GM21723 (cell line): ENCODE measurements at regions not wholly inside any gene's neighbourhood (a gene's known extent, or its start where the extent isn't known, plus 50 kb on each side); places are given as distances from the start of the nearest gene placed in this dataset.
"Not testable (repeated sequence)": the region's sequence is repeated elsewhere in the genome, so short reads cannot be mapped to it uniquely, and the experiment has no call there.

Source experiments
- ATAC-seq: cut with Tn5 transposase; IDR thresholded peaks from one replicate; pipeline ENCODE4 v1.9.1; 2021; ENCODE audit warnings: mild to moderate bottlenecking, moderate library complexity; ENCODE audit not compliant: unreplicated experiment

GRCh38 chr10:124324856-124325632 lies 93.7 kb downstream of the OAT start:
- no peak for ATAC-seq

- ATAC-seq = no peak
These were observed 94.3 kb downstream of the OAT start for GRCh38 chr10:124324451-124324850.

DNA sequence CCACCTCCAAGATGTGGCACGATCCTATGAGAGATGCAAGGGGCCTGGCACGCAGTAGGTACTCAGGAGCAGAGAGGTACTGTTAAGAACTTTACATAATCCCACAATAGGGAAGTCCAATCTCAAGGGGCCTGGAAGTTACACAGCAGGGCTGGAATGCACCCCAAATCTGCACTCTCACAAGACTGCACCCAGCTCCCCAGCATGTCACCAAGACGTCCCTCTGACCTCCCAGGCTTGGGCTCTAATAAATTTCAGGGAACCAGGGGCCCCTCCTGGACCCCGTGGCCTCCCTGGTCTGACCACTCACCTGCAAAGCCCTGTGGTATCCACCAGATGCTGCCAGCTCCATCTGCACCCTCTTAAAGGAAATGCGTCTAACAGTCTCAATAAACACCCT lies 94.9 kb downstream of the OAT start:
- ATAC-seq = no peak

- ATAC-seq = no peak
These were observed 95.5 kb downstream of the OAT start for GRCh38 chr10:124323111-124323725.

DNA sequence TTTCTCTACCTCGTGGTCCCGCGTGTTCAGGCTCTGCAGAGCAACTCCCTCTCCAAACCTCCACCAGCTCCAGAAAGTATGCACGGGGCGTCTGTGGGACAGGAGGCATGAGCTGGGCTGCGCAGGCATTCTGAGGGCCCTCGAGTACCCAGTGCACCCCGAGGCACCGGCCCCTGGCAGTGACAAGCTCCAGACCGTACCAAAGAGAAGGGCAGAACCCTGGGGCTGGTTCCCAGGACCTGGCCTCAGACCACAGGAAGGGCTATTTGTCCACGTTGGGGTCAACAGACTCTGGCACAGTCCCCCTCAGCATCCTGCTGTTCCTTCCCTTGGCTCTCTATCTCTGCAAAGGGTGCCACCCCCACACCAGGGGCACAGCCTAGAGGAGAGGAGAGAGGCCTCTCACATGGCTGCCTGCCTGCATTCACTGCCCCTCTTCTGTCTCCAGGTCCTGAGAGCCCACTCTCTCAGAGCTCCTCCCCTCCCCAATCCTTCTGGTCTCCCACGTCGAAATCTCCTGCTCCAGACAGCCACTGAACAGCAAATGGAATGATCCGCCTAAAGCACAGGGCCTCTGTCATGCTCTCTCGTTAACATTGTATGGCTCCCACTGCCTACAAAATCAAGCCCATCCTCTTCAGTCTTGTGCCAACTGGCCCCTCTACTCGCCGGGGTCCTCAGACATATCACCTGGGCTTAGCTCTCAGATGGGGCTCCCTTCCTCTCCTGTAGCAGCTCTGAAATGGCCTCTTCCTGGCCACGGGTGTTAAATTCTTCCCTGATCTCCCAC lies 96.3 kb downstream of the OAT start:
- no peak for ATAC-seq

GRCh38 chr10:124321433-124322089 lies 97.2 kb downstream of the OAT start:
- ATAC-seq = no peak

DNA sequence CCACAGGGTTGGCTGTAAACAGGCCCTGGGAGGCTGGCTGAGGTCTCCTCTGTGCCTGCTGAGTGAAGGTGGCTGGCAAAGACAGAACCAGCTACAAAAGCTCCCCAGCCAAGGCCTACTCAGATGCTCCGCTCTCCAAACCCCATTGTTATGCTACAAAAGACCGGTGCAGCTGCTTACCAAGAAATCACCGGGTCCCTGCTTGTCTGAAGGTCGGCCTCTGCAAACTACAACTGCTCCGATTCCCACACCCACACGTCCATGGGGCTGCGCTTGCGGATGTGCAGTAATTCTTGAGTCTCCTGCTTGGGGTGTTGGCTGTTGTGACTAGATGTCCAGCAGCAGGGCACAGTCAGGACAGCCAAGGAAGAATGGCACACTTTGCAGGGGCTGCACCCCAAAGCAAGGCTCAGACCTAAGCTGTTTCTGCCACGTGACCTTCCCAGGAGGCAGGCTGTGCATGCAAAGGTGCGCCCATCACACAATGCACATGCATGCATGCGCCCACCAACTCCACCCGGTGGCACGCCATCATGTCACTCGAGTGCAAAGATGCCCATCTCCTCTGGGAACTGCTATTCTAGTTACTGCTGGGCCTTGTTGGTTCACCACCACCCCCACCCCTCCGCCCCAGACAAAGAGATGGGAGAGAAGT lies 97.8 kb downstream of the OAT start:
- no peak for ATAC-seq

- no peak for ATAC-seq
These were observed 98.8 kb downstream of the OAT start for GRCh38 chr10:124319926-124320391.

GRCh38 chr10:124319520-124319919 lies 99.2 kb downstream of the OAT start:
- not testable (repeated sequence) for ATAC-seq

GRCh38 chr10:124318811-124319210 lies 99.9 kb downstream of the OAT start:
- no peak for ATAC-seq

DNA sequence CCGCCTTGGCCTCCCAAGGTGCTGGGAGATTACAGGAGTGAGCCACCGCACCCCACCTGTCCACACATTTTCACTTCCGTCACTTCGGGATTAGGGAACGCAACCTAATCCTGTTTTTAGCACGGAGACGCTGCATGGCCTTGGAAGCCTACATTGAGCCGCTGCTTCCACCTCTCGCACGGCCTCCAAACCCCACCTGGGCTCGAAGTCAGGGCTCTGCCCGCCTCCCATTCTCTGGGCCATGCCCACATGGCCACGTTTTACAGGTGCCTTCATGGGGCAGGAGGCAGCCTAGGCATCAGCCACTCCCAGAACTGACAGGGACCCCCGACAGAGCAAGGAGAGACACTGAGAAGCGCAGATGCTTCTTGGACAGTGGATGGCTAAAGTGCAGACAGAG lies 100.6 kb downstream of the OAT start:
- ATAC-seq = no peak

GRCh38 chr10:124316326-124316725 lies 102.4 kb downstream of the OAT start:
- no peak for ATAC-seq

DNA sequence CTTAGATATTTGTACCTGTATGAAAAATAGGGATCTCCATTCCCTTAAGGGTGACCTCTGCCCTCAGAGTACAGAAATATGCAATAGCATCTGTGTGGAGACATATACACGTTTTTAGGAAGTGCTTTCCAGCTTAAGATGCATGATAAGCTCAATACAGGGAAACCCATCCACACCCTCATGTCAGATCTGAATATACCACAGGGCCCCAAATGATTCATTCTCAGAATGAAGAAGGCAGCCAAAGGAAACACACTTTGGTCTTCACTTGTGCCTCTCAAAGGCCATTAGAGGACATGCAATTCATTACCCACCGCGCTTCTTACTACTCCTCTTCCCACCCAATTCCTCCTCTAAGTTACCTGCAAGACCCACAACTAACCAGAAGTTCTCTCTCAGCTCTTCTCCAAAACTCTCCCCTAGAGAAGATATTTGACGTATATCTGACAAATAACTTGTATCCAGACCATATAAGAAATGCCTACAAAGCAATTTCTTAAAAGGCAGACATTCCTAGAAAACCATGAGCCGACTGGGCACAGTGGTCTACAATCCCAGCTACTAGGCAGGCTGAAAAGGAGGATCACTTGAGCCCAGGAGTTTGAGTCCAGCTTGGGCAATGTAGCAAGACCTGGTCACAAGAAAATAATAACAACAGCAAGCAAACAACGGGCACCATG lies 103.0 kb downstream of the OAT start:
- ATAC-seq = no peak

DNA sequence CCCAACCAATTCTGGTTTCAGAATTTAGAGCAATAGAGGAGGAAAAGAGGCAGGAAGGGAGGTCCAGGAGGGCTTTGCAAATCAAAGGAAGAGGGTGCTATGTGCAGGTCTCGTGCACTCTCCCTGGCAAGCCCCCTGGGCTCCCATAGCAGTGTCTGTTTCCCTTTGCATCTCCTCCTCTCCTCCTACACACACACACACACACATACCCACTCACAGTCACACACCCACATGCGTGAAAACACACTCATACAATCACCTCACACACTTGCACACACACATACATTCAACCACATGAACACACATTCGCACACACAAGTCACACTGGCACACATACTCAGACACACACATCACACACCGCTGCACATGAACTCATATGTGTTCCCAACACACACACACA lies 105.3 kb downstream of the OAT start:
- ATAC-seq = no peak

GRCh38 chr10:124308811-124309210 lies 109.9 kb downstream of the OAT start:
- no peak for ATAC-seq

DNA sequence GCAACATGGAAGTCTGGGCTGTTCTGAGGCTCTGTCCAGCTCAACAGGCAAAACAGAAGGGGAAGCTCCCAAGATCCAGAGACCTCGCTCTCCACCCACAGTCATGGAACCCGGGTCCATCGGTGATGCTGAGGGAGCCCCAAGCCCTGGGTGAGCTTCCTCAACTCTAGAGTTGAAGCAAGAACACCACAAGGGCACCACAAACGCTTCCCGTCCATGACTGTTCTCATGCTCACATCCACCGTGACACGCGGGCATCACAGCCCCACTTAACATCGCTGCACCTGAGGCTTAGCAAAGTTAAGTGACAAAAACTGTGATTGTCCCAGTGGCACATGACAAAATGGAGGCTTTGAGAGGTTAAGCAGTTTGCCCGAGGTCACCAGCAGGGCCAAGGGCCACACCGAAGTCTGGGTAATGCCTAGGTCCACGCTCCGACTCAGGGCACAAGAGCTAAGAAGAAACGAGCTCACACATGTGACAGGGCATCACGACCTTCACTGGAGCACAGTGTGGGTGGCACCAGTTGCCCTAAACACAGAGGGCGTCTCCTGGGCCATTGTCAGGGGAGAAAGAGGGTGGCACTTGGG lies 110.6 kb downstream of the OAT start:
- ATAC-seq = no peak

DNA sequence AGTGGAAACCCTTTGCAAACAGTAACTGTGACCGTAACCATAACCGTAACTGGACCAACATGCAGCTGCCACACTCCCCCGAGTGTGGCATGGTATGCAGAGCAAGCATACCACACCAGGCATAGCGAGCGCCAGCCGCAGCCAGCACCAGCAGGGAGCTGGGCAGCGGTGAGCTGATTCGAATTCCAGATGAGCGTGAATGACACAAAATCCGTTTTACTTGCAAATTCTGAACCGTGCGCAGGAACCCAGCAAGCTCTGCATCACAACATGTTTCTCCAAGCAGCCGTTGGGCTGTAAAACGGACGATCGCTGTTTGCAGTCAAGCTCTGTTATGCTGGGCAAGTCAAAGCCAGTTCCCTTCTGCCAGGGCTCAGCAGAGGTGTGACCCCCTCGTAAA lies 111.1 kb downstream of the OAT start:
- no peak for ATAC-seq

GRCh38 chr10:124306922-124307371 lies 111.8 kb downstream of the OAT start:
- ATAC-seq = no peak

DNA sequence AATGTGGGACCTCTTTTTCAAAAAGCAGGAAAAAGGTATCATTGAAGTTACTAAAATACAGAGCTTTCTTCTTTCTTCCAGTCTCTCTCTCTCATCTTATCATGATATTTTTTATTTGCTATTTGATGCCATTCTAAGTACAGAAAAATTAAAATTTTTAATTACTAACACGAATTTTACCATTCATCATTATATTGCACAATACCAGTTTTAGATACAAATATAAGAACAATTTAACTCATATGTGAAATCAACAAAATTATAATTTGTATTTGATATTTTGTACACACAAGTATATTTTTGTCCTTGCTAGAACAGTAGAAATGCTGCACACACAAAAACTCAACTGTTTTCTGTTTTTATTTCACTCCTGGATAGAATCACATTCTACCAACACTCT lies 112.2 kb downstream of the OAT start:
- ATAC-seq = no peak

DNA sequence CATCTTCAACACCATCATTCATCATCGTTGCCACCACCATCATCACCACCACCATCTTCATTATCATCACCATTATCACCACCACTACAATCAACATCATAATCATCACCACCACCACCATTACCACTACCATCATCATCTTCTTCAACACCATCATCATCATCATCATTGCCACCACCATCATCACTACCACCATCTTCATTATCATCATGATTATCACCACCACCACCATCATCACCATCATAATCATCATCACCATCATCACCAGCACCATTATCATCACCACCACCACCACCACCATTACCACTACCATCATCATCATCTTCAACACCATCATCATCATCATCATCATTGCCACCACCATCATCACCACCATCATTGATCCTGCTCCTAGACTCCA lies 112.7 kb downstream of the OAT start:
- no peak for ATAC-seq
